ENCODE measurements at regions not wholly inside any gene's neighbourhood (a gene's known extent, or its start where the extent isn't known, plus 50 kb on each side); places are given as distances from the start of the nearest gene placed in this dataset.

DNA sequence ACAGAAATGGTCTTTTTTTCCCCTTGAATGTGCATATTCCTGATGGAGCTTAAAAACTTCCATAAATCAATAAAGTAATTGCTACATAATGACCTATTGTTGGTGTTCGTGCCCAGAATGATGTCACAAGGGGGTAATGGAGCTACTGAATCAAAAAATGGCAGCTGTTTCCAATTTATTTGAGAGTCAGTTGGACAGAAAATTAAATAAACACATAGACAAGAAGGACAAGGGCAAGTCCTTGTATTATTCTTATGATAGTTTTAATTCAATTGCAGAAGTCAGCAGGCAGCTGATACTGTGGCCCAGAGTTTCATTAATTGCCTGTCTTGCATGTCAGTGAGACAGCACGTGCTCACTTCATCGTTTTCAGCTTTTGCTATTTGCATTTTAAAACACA, 473.5 kb downstream of the ETNK1 start:
- intact Hi-C loops (cut with DNase I): no loop called here
- H3K27ac ChIP-seq: no peak overlapping the region
- no peaks in the 10 kb centered on the region for H3K4me1 ChIP-seq
- TF ChIP-seq, protein P1, sequence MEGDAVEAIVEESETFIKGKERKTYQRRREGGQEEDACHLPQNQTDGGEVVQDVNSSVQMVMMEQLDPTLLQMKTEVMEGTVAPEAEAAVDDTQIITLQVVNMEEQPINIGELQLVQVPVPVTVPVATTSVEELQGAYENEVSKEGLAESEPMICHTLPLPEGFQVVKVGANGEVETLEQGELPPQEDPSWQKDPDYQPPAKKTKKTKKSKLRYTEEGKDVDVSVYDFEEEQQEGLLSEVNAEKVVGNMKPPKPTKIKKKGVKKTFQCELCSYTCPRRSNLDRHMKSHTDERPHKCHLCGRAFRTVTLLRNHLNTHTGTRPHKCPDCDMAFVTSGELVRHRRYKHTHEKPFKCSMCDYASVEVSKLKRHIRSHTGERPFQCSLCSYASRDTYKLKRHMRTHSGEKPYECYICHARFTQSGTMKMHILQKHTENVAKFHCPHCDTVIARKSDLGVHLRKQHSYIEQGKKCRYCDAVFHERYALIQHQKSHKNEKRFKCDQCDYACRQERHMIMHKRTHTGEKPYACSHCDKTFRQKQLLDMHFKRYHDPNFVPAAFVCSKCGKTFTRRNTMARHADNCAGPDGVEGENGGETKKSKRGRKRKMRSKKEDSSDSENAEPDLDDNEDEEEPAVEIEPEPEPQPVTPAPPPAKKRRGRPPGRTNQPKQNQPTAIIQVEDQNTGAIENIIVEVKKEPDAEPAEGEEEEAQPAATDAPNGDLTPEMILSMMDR (IDR thresholded peaks at IDR 0.05): no peak
- TF ChIP-seq POLR2A (IDR thresholded peaks at IDR 0.05): no peak
- WGBS, 2 donors: 30 to 38% methylated on average over 3 of the region's 3 CpGs
- H3K27me3 ChIP-seq: no peaks in the 10 kb centered on the region
- no peak overlapping the region for H3K4me3 ChIP-seq
- H3K9me3 ChIP-seq: no peaks in the 10 kb centered on the region
- no peak for DNase-seq
- no peaks in the 10 kb centered on the region for H3K36me3 ChIP-seq

DNA sequence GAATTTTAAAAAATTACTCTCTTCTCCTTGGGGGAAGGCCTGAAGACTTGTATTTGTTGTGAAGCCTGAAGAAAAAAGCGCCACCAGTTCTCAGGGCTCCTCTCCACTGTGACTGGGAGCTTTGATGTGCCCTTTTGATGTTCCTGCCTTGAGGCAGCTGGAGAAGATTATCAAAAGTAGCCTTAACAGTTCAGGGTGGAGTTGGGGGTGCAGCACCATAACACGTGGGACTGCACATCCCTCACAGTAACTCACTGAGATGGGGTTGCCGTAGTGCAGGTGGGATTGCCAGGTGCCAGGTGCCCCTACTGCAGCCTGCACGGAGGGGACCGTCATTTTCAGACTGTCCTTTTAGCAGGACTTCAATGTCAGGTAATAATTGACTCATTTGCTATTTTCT, 474.1 kb downstream of the ETNK1 start:
- no peaks in the 10 kb centered on the region for H3K4me1 ChIP-seq
- no peak for DNase-seq
- H3K9me3 ChIP-seq: no peaks in the 10 kb centered on the region
- intact Hi-C loops (cut with DNase I): no loop called here
- TF ChIP-seq POLR2A (IDR thresholded peaks at IDR 0.05): no peak
- TF ChIP-seq, protein P1 (IDR thresholded peaks at IDR 0.05): no peak
- H3K27ac ChIP-seq: no peak overlapping the region
- no peak overlapping the region for H3K4me3 ChIP-seq
- no peaks in the 10 kb centered on the region for H3K36me3 ChIP-seq
- 62 to 79% methylated on average over 3 to 4 of the region's 5 CpGs for WGBS, 2 donors
- H3K27me3 ChIP-seq: no peaks in the 10 kb centered on the region

DNA sequence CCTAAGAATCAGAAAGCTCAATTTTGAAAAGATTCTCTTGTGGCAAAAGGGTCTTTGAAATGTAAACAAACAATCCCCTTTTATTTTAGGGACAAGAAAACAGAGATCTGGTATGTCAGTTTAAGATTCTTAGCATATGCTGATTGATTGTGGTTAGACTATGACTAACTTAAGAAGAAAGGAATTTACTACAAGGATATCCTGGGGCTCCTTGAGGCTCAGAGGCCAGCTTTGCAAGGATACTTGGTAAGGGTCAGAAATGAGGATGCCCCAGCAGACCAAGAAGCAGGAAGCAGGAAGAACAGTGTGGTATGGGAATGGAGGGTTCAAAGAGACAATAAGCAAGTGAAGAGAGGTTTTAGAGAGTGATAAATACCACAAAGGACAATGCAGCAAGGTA, 474.6 kb downstream of the ETNK1 start:
- Histone ChIP-seq H3K4me3 (no peak overlapping the region), H3K36me3 (no peaks in the 10 kb centered on the region), H3K27ac (no peak overlapping the region), H3K27me3 (no peaks in the 10 kb centered on the region), H3K4me1 (no peaks in the 10 kb centered on the region), H3K9me3 (no peaks in the 10 kb centered on the region)
- DNase-seq: no peak
- intact Hi-C loops (cut with DNase I): no loop called here
- TF ChIP-seq, protein P1 (IDR thresholded peaks at IDR 0.05): no peak
- no peak for TF ChIP-seq POLR2A (IDR thresholded peaks at IDR 0.05)

DNA sequence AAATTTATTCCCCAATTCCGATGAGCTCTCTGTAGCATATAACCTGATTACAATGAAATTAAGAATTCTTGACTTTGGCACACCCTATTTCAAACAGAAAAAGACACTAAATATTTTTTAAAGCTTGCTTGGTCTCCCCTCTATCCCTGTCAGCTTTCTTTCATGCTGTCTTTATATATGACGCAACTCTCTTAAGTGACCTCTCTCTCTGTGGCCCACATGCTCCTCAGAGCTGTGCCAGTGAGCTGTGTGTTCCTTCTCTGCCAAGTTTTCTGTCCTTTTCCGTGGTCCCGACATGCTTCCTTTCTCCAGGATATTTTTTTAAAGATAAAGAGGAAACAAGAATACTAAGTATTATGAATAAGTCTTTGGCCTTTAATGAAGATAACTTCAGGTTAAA, 484.0 kb downstream of the ETNK1 start:
- H3K4me1 ChIP-seq: no peaks in the 10 kb centered on the region
- TF ChIP-seq, protein P1 (IDR thresholded peaks at IDR 0.05): no peak
- no peak for TF ChIP-seq POLR2A (IDR thresholded peaks at IDR 0.05)
- no peaks in the 10 kb centered on the region for H3K36me3 ChIP-seq
- intact Hi-C loops (cut with DNase I): no loop called here
- DNase-seq: no peak
- H3K9me3 ChIP-seq: no peaks in the 10 kb centered on the region
- 62 to 78% methylated on average over 4 of the region's 4 CpGs for WGBS, 2 donors
- H3K27me3 ChIP-seq: no peaks in the 10 kb centered on the region
- H3K27ac ChIP-seq: no peak overlapping the region
- no peak overlapping the region for H3K4me3 ChIP-seq

DNA sequence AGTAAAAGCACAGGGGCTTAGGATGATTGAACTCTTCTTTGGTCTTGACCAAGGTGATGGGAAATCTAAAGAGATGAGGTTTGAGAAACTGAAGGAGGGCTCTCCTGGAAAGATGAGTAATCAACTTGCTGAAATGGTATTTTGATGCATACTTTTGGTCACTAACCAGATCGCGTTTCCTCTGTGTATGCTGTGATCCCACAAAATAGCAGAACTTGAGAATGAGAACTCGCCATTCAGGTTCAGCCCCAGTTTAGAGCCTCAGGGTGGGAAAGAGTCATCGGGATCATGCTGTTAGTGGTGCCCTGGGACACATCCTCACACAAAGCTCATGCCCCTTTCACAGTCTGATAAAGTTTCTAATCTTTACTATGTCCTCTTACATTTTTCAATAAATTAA, 488.8 kb downstream of the ETNK1 start:
- WGBS, 2 donors: 48 to 50% methylated on average over 4 of the region's 4 CpGs
- TF ChIP-seq POLR2A (IDR thresholded peaks at IDR 0.05): no peak
- TF ChIP-seq, protein P1 (IDR thresholded peaks at IDR 0.05): no peak
- Histone ChIP-seq H3K36me3 (no peaks in the 10 kb centered on the region), H3K27ac (no peak overlapping the region), H3K4me1 (no peaks in the 10 kb centered on the region), H3K9me3 (no peaks in the 10 kb centered on the region), H3K27me3 (no peaks in the 10 kb centered on the region), H3K4me3 (no peak overlapping the region)
- no peak for DNase-seq
- intact Hi-C loops (cut with DNase I): no loop called here
